GM23248 (cell line): ENCODE measurements at regions not wholly inside any gene's neighbourhood (a gene's known extent, or its start where the extent isn't known, plus 50 kb on each side); places are given as distances from the start of the nearest gene placed in this dataset.

ENCODE experiments used
- DNase-seq: peaks from one replicate; pipeline ENCODE4 v3.0.0-alpha.2; 2015
- H2AFZ ChIP-seq: fragments of 200-600 bp; sonication (generic); 2 replicates; pipeline ENCODE4 v1.6.1; 2016; ENCODE audit warnings: antibody characterized with exemption
- H3F3A ChIP-seq: fragments of 200-600 bp; sonication (generic); 2 replicates; pipeline ENCODE4 v1.6.1; 2016; ENCODE audit warnings: mild to moderate bottlenecking, antibody characterized with exemption, mixed run types; ENCODE audit not compliant: insufficient read depth
- H3K27ac ChIP-seq: fragments of 200-600 bp; sonication (generic); 2 replicates; pipeline ENCODE4 v1.5.1; 2016; ENCODE audit warnings: mild to moderate bottlenecking
- H3K27me3 ChIP-seq: fragments of 200-600 bp; sonication (generic); replicated peaks from 2 replicates; pipeline ENCODE4 v1.6.1; 2016; ENCODE audit warnings: mild to moderate bottlenecking; ENCODE audit not compliant: insufficient read depth
- H3K36me3 ChIP-seq: fragments of 200-600 bp; sonication (generic); 2 replicates; pipeline ENCODE4 v1.6.1; 2016; ENCODE audit warnings: low read depth, mild to moderate bottlenecking
- H3K4me1 ChIP-seq: fragments of 200-600 bp; sonication (generic); 2 replicates; pipeline ENCODE4 v1.6.1; 2016; ENCODE audit warnings: mild to moderate bottlenecking; ENCODE audit not compliant: insufficient read depth
- H3K4me2 ChIP-seq: fragments of 200-600 bp; sonication (generic); one replicate; pipeline ENCODE4 v1.6.1; 2016; ENCODE audit warnings: mild to moderate bottlenecking; ENCODE audit not compliant: unreplicated experiment
- H3K4me3 ChIP-seq: fragments of 200-600 bp; sonication (generic); 2 replicates; pipeline ENCODE4 v1.5.1; 2016; ENCODE audit warnings: mild to moderate bottlenecking
- H3K79me2 ChIP-seq: fragments of 200-600 bp; sonication (generic); 2 replicates; pipeline ENCODE4 v1.6.1; 2016; ENCODE audit warnings: mild to moderate bottlenecking; ENCODE audit not compliant: insufficient read depth
- H3K9ac ChIP-seq: fragments of 200-600 bp; sonication (generic); 2 replicates; pipeline ENCODE4 v1.6.1; 2016; ENCODE audit warnings: mild to moderate bottlenecking
- H3K9me2 ChIP-seq: fragments of 200-600 bp; sonication (generic); 2 replicates; pipeline ENCODE4 v1.6.1; 2016; ENCODE audit warnings: mixed run types, mild to moderate bottlenecking, moderate library complexity; ENCODE audit not compliant: insufficient read depth
- H3K9me3 ChIP-seq: fragments of 200-600 bp; sonication (generic); one replicate; pipeline ENCODE4 v1.6.1; 2017; ENCODE audit warnings: low read depth
- H4K20me1 ChIP-seq: fragments of 200-600 bp; sonication (generic); 2 replicates; pipeline ENCODE4 v1.6.0; 2016; ENCODE audit not compliant: insufficient read depth
- EZH2 ChIP-seq: fragments of 200-600 bp; sonication (generic); IDR thresholded peaks from 2 replicates; pipeline ENCODE4 v1.6.1; 2018; ENCODE audit warnings: antibody characterized with exemption, mild to moderate bottlenecking; ENCODE audit not compliant: insufficient read depth, poor library complexity, severe bottlenecking
- EZH2phosphoT487 ChIP-seq: fragments of 200-600 bp; sonication (generic); IDR thresholded peaks from 2 replicates; pipeline ENCODE4 v1.6.1; 2018; ENCODE audit warnings: antibody characterized with exemption, moderate library complexity, mild to moderate bottlenecking, low read depth; ENCODE audit not compliant: insufficient read depth
- WGBS, 2 experiments: methylation state at CpG; one replicate each; pipeline ENCODE4 v1.1.6; 2015 to 2017; ENCODE audit warnings: low lambda C conversion rate in 2 of 2, low coverage in 1 of 2; ENCODE audit errors: missing lambda C conversion rate in 2 of 2; 5-methylcytosine and 5-hydroxymethylcytosine counted together
- in situ Hi-C: fragments of 300-500 bp; cut with MboI; formaldehyde crosslinking; loops from 2 replicates; pipeline ENCODE4 v1.15.0; 2020

DNA sequence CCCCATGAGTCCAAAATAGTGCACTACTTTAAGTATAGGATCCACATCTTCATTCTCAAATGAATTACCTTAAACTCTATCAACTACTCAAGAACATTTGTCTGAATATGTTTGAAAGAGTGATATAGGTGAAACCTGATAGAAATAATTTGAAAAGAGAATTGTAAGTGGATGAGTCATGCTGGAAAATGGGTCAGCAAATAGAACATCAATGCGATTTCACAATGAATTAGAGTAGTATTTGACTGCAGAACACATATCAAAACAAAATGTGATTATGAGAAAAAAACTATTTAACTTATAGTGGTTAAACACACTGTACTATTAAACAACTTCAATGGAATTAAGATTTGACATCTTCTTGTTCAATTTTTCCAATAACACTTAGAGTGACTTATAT lies 300.6 kb upstream of the KLHL1 start:
- 33 to 40% methylated on average over 1 of the region's 1 CpG for WGBS, 2 experiments
- in situ Hi-C loops, result no loop called here

DNA sequence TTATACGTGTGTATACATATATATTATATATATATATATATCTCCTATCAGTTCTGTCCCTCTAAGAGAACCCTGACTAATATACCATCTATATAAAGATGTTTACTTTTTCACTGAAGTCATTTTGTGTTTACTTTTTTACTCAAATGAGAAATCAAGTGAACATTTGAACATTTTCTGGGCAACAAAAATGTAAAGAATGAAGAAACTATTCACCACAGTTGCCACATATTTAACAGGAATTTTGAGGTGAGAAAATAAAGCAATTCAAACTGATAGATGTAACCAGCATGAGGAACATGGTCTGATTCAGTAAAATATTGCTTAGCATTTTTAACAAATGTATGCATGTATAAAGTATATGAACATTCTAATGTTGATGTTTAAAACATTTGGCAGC lies 299.2 kb upstream of the KLHL1 start:
- in situ Hi-C loops, result no loop called here
- DNase-seq, result no peak

More for the DNA sequence above, 300.6 kb upstream of the KLHL1 start:
- Histone ChIP-seq H3K27me3 (no peaks in the 10 kb centered on the region), H3K9me3 (no peaks in the 10 kb centered on the region), H3K4me1 (no peaks in the 10 kb centered on the region), H3F3A (no peaks in the 10 kb centered on the region), H2AFZ (no peak overlapping the region), H3K27ac (no peak overlapping the region), H3K36me3 (no peaks in the 10 kb centered on the region), H3K9ac (no peak overlapping the region), H3K4me3 (no peak overlapping the region), H3K4me2 (no peak overlapping the region), H3K79me2 (no peaks in the 10 kb centered on the region), H4K20me1 (no peaks in the 10 kb centered on the region), H3K9me2 (no peaks in the 10 kb centered on the region)
- TF ChIP-seq EZH2, result no peak
- no peak for TF ChIP-seq EZH2phosphoT487
- DNase-seq, result no peak

DNA sequence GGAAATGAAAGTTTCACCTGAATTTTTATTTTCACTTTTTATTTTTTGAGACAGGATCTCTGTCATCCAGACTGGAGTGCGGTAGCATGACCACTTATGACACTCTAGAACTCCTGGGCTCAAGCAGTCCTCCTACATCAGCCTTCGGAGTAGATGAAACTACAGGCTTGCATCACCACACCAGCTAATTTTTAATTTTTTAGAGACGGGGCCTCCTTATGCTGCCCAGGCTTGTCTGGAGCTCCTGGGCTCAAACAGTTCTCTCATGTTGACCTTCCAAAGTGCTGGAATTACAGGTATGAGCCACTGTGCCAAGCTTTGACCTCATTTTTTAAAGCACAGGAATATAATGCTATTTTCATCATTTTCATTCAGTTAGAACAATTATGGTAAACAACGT lies 297.0 kb upstream of the KLHL1 start:
- Histone ChIP-seq H3K9ac (no peak overlapping the region), H3K4me3 (no peak overlapping the region), H3F3A (no peaks in the 10 kb centered on the region), H3K79me2 (no peaks in the 10 kb centered on the region), H3K9me3 (peaks cover 5% of the 10 kb centered on the region), H3K36me3 (no peaks in the 10 kb centered on the region), H2AFZ (no peak overlapping the region), H3K27ac (no peak overlapping the region), H3K27me3 (no peaks in the 10 kb centered on the region), H3K4me2 (no peak overlapping the region), H4K20me1 (no peaks in the 10 kb centered on the region), H3K4me1 (no peaks in the 10 kb centered on the region), H3K9me2 (no peaks in the 10 kb centered on the region)
- TF ChIP-seq EZH2phosphoT487, result no peak
- no peak for TF ChIP-seq EZH2
- WGBS, 2 experiments, result 24 to 27% methylated on average over 4 of the region's 4 CpGs
- in situ Hi-C loops, result no loop called here
- DNase-seq, result no peak

More for the DNA sequence above, 299.2 kb upstream of the KLHL1 start:
- Histone ChIP-seq H3K36me3 (no peaks in the 10 kb centered on the region), H3F3A (no peaks in the 10 kb centered on the region), H2AFZ (no peak overlapping the region), H3K9me2 (no peaks in the 10 kb centered on the region), H3K4me2 (no peak overlapping the region), H3K9ac (no peak overlapping the region), H4K20me1 (no peaks in the 10 kb centered on the region), H3K27me3 (no peaks in the 10 kb centered on the region), H3K9me3 (no peaks in the 10 kb centered on the region), H3K4me1 (no peaks in the 10 kb centered on the region), H3K4me3 (no peak overlapping the region), H3K27ac (no peak overlapping the region), H3K79me2 (no peaks in the 10 kb centered on the region)
- WGBS, 2 experiments, result 11 to 15% methylated on average over 1 of the region's 1 CpG
- TF ChIP-seq EZH2phosphoT487, result no peak
- no peak for TF ChIP-seq EZH2

DNA sequence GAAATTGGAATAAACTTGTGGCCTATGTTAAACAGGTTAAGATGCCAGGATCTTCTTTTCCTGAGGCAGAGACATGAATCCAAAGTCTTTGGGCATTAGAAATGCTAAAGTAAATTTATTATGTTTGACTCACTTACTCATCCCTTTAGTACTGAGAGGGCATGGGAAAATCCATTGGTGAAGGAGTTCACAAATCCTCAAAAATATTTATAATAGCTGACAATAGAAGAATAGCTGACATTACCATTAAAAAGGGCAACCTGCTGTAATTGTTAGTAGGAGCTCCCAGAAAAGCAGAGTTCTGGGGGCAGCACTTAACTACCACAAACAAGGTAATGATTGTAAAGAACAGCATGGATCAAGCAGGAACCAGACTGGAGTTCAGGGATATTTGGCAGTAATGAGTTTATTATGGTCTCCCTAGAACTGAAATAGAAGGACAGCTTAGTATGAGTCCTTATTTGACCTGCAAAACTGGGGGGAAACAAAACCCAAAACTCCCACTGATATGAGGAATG lies 285.8 kb upstream of the KLHL1 start:
- H3K27me3 ChIP-seq, result no peaks in the 10 kb centered on the region
- no peaks in the 10 kb centered on the region for H3F3A ChIP-seq
- in situ Hi-C loops, result no loop called here
- no peaks in the 10 kb centered on the region for H3K9me3 ChIP-seq
- no peak overlapping the region for H3K9ac ChIP-seq
- no peak overlapping the region for H3K4me3 ChIP-seq
- H3K4me2 ChIP-seq, result no peak overlapping the region
- no peak for TF ChIP-seq EZH2
- no peak for TF ChIP-seq EZH2phosphoT487
- no peak overlapping the region for H2AFZ ChIP-seq
- no peaks in the 10 kb centered on the region for H3K79me2 ChIP-seq
- H3K4me1 ChIP-seq, result no peaks in the 10 kb centered on the region
- DNase-seq, result no peak
- H3K9me2 ChIP-seq, result no peaks in the 10 kb centered on the region
- H3K36me3 ChIP-seq, result no peaks in the 10 kb centered on the region
- H3K27ac ChIP-seq, result no peak overlapping the region
- no peaks in the 10 kb centered on the region for H4K20me1 ChIP-seq

DNA sequence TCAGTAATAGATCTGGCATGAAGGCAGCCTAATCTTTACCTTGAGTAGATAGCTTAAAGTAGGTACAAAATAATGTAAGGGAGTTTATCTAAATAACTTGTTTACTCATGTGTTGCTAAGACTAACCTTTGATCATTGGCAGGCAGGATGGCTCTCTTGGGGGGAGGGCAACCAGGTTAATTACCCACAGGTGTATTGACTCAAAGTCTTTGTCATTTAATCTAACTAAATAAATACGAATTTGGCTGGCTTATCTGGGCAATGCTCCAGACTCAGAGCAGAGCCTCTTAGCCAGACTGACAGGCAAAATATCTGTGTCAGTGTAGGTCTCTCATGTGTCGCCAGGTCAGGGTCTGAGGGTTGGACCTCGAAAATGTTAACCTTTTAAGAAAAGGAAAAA lies 283.4 kb upstream of the KLHL1 start:
- in situ Hi-C loops, result no loop called here

More for the DNA sequence above, 283.4 kb upstream of the KLHL1 start:
- Histone ChIP-seq H3K36me3 (no peaks in the 10 kb centered on the region), H3F3A (no peaks in the 10 kb centered on the region), H3K4me1 (no peaks in the 10 kb centered on the region), H3K27ac (no peak overlapping the region), H3K4me3 (no peak overlapping the region), H3K9me2 (no peaks in the 10 kb centered on the region), H3K79me2 (no peaks in the 10 kb centered on the region), H2AFZ (no peak overlapping the region), H4K20me1 (no peaks in the 10 kb centered on the region), H3K27me3 (no peaks in the 10 kb centered on the region), H3K4me2 (no peak overlapping the region), H3K9me3 (no peaks in the 10 kb centered on the region), H3K9ac (no peak overlapping the region)
- no peak for TF ChIP-seq EZH2
- no peak for TF ChIP-seq EZH2phosphoT487
- 12 to 17% methylated on average over 3 of the region's 3 CpGs for WGBS, 2 experiments
- DNase-seq, result no peak
